ENCODE measurements at regions not wholly inside any gene's neighbourhood (a gene's known extent, or its start where the extent isn't known, plus 50 kb on each side); places are given as distances from the start of the nearest gene placed in this dataset.

DNA sequence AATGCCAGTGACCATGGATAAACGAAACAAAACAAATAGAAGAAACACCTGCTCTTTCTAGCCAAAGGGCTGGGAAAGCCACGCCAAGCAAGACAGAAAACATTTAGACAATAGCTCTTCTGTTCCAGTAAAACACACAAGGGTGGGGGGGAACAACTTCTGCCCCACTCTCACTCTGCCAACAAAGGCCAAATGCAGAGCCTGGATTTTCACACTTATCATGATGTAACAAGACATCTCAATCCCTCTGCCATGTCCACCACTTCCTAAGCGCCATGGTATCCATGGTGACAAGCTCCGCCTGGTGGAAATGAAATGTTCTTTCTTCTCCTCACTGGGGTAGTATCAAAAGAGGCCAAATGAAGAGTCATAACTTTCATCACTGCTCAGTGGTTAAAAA, 60.6 kb downstream of the DRD1 start:
- Mint-ChIP-seq H3K36me3 (ENCODE audit: low read depth) (no peaks in the 10 kb centered on the region), H3K27ac (ENCODE audit: unreplicated experiment) (no peak overlapping the region), H3K27me3 (ENCODE audit: low read depth) (peaks cover 16% of the 10 kb centered on the region), H3K4me1 (ENCODE audit: low read depth) (no peaks in the 10 kb centered on the region), H3K4me3 (ENCODE audit: unreplicated experiment) (no peak overlapping the region), H3K9me3 (ENCODE audit: low read depth) (peaks cover 7% of the 10 kb centered on the region)
- DNase-seq (ENCODE audit: low spot score) = no peak
- TF ChIP-seq CTCF (IDR thresholded peaks at IDR 0.05) = no peak

DNA sequence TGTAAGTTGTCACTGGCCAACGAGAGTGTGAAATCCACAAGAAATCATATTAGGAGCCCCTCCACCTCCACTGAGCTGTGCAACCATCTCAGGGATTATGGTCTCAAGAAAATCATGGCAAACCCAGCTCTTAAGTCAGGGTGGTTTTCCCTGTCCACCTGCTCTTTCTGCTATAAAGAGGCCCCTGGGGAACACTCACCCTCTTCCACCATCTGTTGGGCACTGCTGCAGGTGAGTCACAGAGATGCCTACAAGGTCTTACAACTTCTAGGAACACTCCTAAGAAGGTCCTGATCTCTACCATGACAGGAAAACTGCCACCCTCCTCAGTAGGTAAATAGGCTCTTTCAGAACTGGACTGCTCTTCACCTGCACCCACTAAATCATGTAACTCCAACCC, 61.8 kb downstream of the DRD1 start:
- H3K36me3 Mint-ChIP-seq (ENCODE audit: low read depth) = no peaks in the 10 kb centered on the region
- H3K4me3 Mint-ChIP-seq (ENCODE audit: unreplicated experiment) = no peak overlapping the region
- TF ChIP-seq CTCF (IDR thresholded peaks at IDR 0.05) = no peak
- peaks cover 15% of the 10 kb centered on the region for H3K27me3 Mint-ChIP-seq (ENCODE audit: low read depth)
- DNase-seq (ENCODE audit: low spot score) = no peak
- H3K27ac Mint-ChIP-seq (ENCODE audit: unreplicated experiment) = no peak overlapping the region
- no peaks in the 10 kb centered on the region for H3K4me1 Mint-ChIP-seq (ENCODE audit: low read depth)
- H3K9me3 Mint-ChIP-seq (ENCODE audit: low read depth) = peaks cover 7% of the 10 kb centered on the region

DNA sequence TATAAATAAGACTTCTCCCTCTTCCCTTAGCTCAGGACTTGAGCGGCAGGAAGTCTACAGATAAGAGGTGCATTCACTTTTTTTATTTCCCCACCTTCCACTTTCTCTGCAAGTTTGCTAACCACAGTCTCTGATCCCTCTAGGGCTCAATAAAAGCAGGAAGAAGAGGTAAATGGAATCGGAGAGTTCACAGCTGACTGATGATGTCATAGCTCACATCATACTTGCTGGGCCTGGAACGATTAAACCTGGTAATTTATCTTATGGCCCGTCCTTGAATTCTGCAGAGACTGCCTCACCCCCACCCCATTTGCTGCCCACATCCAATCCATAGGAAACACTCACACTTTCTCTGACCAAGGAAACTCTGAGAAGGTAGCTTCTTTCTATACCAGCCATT, 62.9 kb downstream of the DRD1 start:
- H3K27me3 Mint-ChIP-seq (ENCODE audit: low read depth) = peaks cover 14% of the 10 kb centered on the region
- no peak overlapping the region for H3K27ac Mint-ChIP-seq (ENCODE audit: unreplicated experiment)
- no peaks in the 10 kb centered on the region for H3K4me1 Mint-ChIP-seq (ENCODE audit: low read depth)
- no peak for DNase-seq (ENCODE audit: low spot score)
- no peak overlapping the region for H3K4me3 Mint-ChIP-seq (ENCODE audit: unreplicated experiment)
- H3K36me3 Mint-ChIP-seq (ENCODE audit: low read depth) = no peaks in the 10 kb centered on the region
- no peak for TF ChIP-seq CTCF (IDR thresholded peaks at IDR 0.05)
- H3K9me3 Mint-ChIP-seq (ENCODE audit: low read depth) = peaks cover 7% of the 10 kb centered on the region

DNA sequence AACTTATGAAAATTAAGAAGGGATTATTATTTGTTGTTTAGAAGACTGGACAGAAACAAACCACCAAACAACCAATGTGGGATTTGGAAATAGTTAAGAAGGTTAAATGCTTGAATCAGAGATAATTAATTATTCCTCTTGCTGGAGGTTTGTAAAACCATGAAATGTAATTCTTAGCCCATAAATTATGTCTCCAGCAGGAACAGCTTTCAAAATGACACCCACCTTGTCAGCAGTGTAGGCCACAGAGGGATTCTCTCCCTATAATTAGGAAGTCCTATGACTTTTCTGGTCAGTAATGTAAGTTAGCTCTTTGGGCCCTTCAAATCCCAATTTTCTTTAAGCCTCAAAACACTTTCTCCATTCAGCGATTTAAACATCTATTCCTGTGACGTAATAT, 63.3 kb downstream of the DRD1 start:
- Mint-ChIP-seq H3K4me1 (ENCODE audit: low read depth) (no peaks in the 10 kb centered on the region), H3K36me3 (ENCODE audit: low read depth) (no peaks in the 10 kb centered on the region), H3K9me3 (ENCODE audit: low read depth) (peaks cover 7% of the 10 kb centered on the region), H3K27me3 (ENCODE audit: low read depth) (peaks cover 14% of the 10 kb centered on the region), H3K27ac (ENCODE audit: unreplicated experiment) (no peak overlapping the region), H3K4me3 (ENCODE audit: unreplicated experiment) (no peak overlapping the region)
- TF ChIP-seq CTCF (IDR thresholded peaks at IDR 0.05) = no peak
- no peak for DNase-seq (ENCODE audit: low spot score)

DNA sequence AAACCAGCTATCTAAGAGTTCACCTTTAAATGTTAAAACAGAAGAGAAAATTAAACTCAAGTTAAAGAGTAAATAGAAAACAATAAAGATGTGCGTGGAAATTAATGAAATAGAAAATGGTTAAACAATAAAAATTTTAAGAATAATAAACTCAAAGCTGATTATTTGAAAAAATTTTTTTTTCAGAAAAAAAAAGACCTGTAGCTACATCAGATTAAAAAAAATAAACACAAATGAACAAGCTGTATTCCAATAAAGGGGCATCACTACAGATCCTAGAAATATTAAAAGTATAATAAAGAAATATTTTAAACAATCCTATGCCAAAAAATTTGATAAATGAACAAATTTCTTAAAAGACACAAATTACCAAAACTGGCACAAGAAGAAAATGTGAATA, 64.1 kb downstream of the DRD1 start:
- H3K9me3 Mint-ChIP-seq (ENCODE audit: low read depth) = peaks cover 7% of the 10 kb centered on the region
- no peaks in the 10 kb centered on the region for H3K36me3 Mint-ChIP-seq (ENCODE audit: low read depth)
- peaks cover 14% of the 10 kb centered on the region for H3K27me3 Mint-ChIP-seq (ENCODE audit: low read depth)

More for the DNA sequence above, 64.1 kb downstream of the DRD1 start:
- Mint-ChIP-seq H3K27ac (ENCODE audit: unreplicated experiment) (no peak overlapping the region), H3K4me1 (ENCODE audit: low read depth) (no peaks in the 10 kb centered on the region), H3K4me3 (ENCODE audit: unreplicated experiment) (no peak overlapping the region)
- no peak for TF ChIP-seq CTCF (IDR thresholded peaks at IDR 0.05)
- DNase-seq (ENCODE audit: low spot score) = no peak
